ENCODE measurements at regions not wholly inside any gene's neighbourhood (a gene's known extent, or its start where the extent isn't known, plus 50 kb on each side); places are given as distances from the start of the nearest gene placed in this dataset.

DNA sequence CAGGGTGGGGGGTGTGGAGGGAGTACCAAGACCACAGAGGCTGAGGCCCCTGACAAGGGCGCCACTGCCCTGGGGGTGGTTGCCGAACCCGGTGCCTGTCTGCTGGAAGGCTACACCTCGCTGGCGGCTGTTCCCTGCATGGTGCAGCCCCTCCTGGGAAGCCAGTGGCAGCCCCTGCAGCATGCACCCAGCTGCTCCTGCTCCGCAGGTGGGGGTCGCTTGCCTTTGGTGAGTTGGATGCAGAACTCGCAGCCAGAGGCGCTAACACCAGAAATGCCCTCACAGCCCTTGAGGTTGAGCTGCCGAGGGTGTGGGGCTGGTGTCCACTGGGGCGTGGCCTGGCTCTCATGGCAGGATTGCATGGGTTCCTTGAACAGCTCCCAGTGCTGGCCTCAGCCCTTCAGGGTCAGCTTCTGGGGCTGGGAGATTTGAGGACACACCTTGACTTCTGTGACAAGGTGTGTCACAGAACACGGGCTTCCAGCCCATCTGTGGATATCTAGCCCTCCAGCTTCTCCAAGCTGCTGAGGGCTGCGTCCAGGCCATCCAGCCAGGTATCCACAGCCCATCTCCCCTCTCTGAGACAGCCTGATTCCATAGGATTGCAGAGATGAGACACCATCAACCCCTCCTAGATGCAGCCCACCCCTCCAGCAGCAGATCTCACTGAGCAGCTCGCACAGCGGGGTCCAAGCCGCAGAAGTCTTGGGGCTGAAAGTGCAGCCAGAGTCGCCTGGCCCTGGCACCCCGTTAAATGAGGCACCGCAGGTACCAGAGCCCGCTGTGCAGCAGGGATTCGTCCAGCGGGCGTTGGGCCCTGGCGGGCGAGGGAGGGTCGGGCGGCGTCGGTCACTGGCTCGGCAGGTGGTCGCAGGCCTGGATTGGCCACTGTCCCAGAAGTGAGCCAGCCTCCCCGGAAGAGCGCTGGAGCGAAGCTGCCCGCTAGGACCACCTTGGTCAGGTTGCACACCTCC lies 586.3 kb downstream of the KCNJ18 start:
- TF ChIP-seq YY1 (IDR thresholded peaks at IDR 0.05; ENCODE audit: insufficient read depth, insufficient read length) (no peak), ZNF274 (IDR thresholded peaks at IDR 0.05; ENCODE audit: low read depth, low read length) (no peak), SUZ12 (IDR thresholded peaks at IDR 0.05; ENCODE audit: extremely low read depth, insufficient read depth, insufficient read length) (no peak)

Measured in NT2/D1 (cell line).